ENCODE measurements at regions not wholly inside any gene's neighbourhood (a gene's known extent, or its start where the extent isn't known, plus 50 kb on each side); places are given as distances from the start of the nearest gene placed in this dataset.

- Mint-ChIP-seq H3K27me3 (peaks cover 14% of the 10 kb centered on the region), H3K4me3 (no peak overlapping the region), H3K4me1 (no peaks in the 10 kb centered on the region), H3K9me3 (no peaks in the 10 kb centered on the region), H3K36me3 (no peaks in the 10 kb centered on the region), H3K27ac (no peak overlapping the region)
These were observed 117.9 kb downstream of the MATN1 start for GRCh38 chr1:30605441-30605920.

- Mint-ChIP-seq H3K4me1 (no peaks in the 10 kb centered on the region), H3K27ac (no peak overlapping the region), H3K4me3 (no peak overlapping the region), H3K9me3 (no peaks in the 10 kb centered on the region), H3K36me3 (no peaks in the 10 kb centered on the region), H3K27me3 (peaks cover 12% of the 10 kb centered on the region)
These were observed 118.5 kb downstream of the MATN1 start for GRCh38 chr1:30604801-30605440.

GRCh38 chr1:30603081-30603858, 120.1 kb downstream of the MATN1 start:
- peaks cover 3% of the 10 kb centered on the region for H3K27me3 Mint-ChIP-seq
- H3K4me1 Mint-ChIP-seq, result no peaks in the 10 kb centered on the region
- no peaks in the 10 kb centered on the region for H3K9me3 Mint-ChIP-seq
- no peak overlapping the region for H3K4me3 Mint-ChIP-seq
- no peaks in the 10 kb centered on the region for H3K36me3 Mint-ChIP-seq
- no peak overlapping the region for H3K27ac Mint-ChIP-seq

- no peaks in the 10 kb centered on the region for H3K36me3 Mint-ChIP-seq
- no peaks in the 10 kb centered on the region for H3K9me3 Mint-ChIP-seq
- no peak overlapping the region for H3K4me3 Mint-ChIP-seq
- peaks cover 3% of the 10 kb centered on the region for H3K27me3 Mint-ChIP-seq
- no peak overlapping the region for H3K27ac Mint-ChIP-seq
- no peaks in the 10 kb centered on the region for H3K4me1 Mint-ChIP-seq
These were observed 121.9 kb downstream of the MATN1 start for GRCh38 chr1:30601316-30602085.

GRCh38 chr1:30600706-30601105, 122.7 kb downstream of the MATN1 start:
- Mint-ChIP-seq H3K27me3 (peaks cover 3% of the 10 kb centered on the region), H3K9me3 (no peaks in the 10 kb centered on the region), H3K4me1 (no peaks in the 10 kb centered on the region), H3K4me3 (no peak overlapping the region), H3K36me3 (no peaks in the 10 kb centered on the region), H3K27ac (no peak overlapping the region)

GRCh38 chr1:30600258-30600657, 123.1 kb downstream of the MATN1 start:
- Mint-ChIP-seq H3K27ac (no peak overlapping the region), H3K4me1 (no peaks in the 10 kb centered on the region), H3K36me3 (no peaks in the 10 kb centered on the region), H3K27me3 (no peaks in the 10 kb centered on the region), H3K4me3 (no peak overlapping the region), H3K9me3 (no peaks in the 10 kb centered on the region)

- H3K4me1 Mint-ChIP-seq, result no peaks in the 10 kb centered on the region
- no peaks in the 10 kb centered on the region for H3K36me3 Mint-ChIP-seq
- H3K27me3 Mint-ChIP-seq, result no peaks in the 10 kb centered on the region
- H3K9me3 Mint-ChIP-seq, result no peaks in the 10 kb centered on the region
- H3K4me3 Mint-ChIP-seq, result no peak overlapping the region
- H3K27ac Mint-ChIP-seq, result no peak overlapping the region
These were observed 123.7 kb downstream of the MATN1 start for GRCh38 chr1:30599721-30600120.

- Mint-ChIP-seq H3K4me3 (no peak overlapping the region), H3K27me3 (no peaks in the 10 kb centered on the region), H3K27ac (no peak overlapping the region), H3K4me1 (no peaks in the 10 kb centered on the region), H3K36me3 (no peaks in the 10 kb centered on the region), H3K9me3 (no peaks in the 10 kb centered on the region)
These were observed 124.7 kb downstream of the MATN1 start for GRCh38 chr1:30598571-30599114.

- no peak overlapping the region for H3K4me3 Mint-ChIP-seq
- H3K9me3 Mint-ChIP-seq, result no peaks in the 10 kb centered on the region
- peaks cover 2% of the 10 kb centered on the region for H3K36me3 Mint-ChIP-seq
- H3K4me1 Mint-ChIP-seq, result no peaks in the 10 kb centered on the region
- no peak overlapping the region for H3K27ac Mint-ChIP-seq
- H3K27me3 Mint-ChIP-seq, result peaks cover 6% of the 10 kb centered on the region
These were observed 125.7 kb downstream of the MATN1 start for GRCh38 chr1:30597711-30598110.

- H3K36me3 Mint-ChIP-seq, result peaks cover 2% of the 10 kb centered on the region
- H3K4me3 Mint-ChIP-seq, result no peak overlapping the region
- no peak overlapping the region for H3K27ac Mint-ChIP-seq
- no peaks in the 10 kb centered on the region for H3K4me1 Mint-ChIP-seq
- peaks cover 12% of the 10 kb centered on the region for H3K27me3 Mint-ChIP-seq
- H3K9me3 Mint-ChIP-seq, result peaks cover 3% of the 10 kb centered on the region
These were observed 126.5 kb downstream of the MATN1 start for GRCh38 chr1:30596891-30597290.

- Mint-ChIP-seq H3K4me1 (no peaks in the 10 kb centered on the region), H3K9me3 (peaks cover 7% of the 10 kb centered on the region), H3K27me3 (peaks cover 14% of the 10 kb centered on the region)
These were observed 126.9 kb downstream of the MATN1 start for GRCh38 chr1:30596470-30596869.

GRCh38 chr1:30589083-30589482, 134.3 kb downstream of the MATN1 start:
- H3K9me3 Mint-ChIP-seq, result peaks cover 13% of the 10 kb centered on the region
- no peak overlapping the region for H3K27ac Mint-ChIP-seq
- H3K4me1 Mint-ChIP-seq, result no peaks in the 10 kb centered on the region
- H3K4me3 Mint-ChIP-seq, result no peak overlapping the region
- H3K36me3 Mint-ChIP-seq, result peaks cover 2% of the 10 kb centered on the region
- peaks cover 42% of the 10 kb centered on the region for H3K27me3 Mint-ChIP-seq

More at GRCh38 chr1:30596470-30596869, 126.9 kb downstream of the MATN1 start:
- Mint-ChIP-seq H3K4me3 (no peak overlapping the region), H3K27ac (no peak overlapping the region), H3K36me3 (peaks cover 2% of the 10 kb centered on the region)

GRCh38 chr1:30588311-30589073, 134.9 kb downstream of the MATN1 start:
- H3K4me3 Mint-ChIP-seq, result no peak overlapping the region
- peaks cover 2% of the 10 kb centered on the region for H3K36me3 Mint-ChIP-seq
- no peaks in the 10 kb centered on the region for H3K4me1 Mint-ChIP-seq
- no peak overlapping the region for H3K27ac Mint-ChIP-seq
- H3K27me3 Mint-ChIP-seq, result peaks cover 45% of the 10 kb centered on the region
- peaks cover 16% of the 10 kb centered on the region for H3K9me3 Mint-ChIP-seq

- peaks cover 41% of the 10 kb centered on the region for H3K27me3 Mint-ChIP-seq
- no peaks in the 10 kb centered on the region for H3K36me3 Mint-ChIP-seq
- no peak overlapping the region for H3K4me3 Mint-ChIP-seq
- H3K4me1 Mint-ChIP-seq, result no peaks in the 10 kb centered on the region
- peaks cover 18% of the 10 kb centered on the region for H3K9me3 Mint-ChIP-seq
- H3K27ac Mint-ChIP-seq, result no peak overlapping the region
These were observed 136.7 kb downstream of the MATN1 start for GRCh38 chr1:30586671-30587070.

- H3K4me3 Mint-ChIP-seq, result no peak overlapping the region
These were observed 143.8 kb downstream of the MATN1 start for GRCh38 chr1:30579580-30579979.

More at GRCh38 chr1:30579580-30579979, 143.8 kb downstream of the MATN1 start:
- peaks cover 16% of the 10 kb centered on the region for H3K9me3 Mint-ChIP-seq
- no peaks in the 10 kb centered on the region for H3K4me1 Mint-ChIP-seq
- peaks cover 20% of the 10 kb centered on the region for H3K27me3 Mint-ChIP-seq
- no peaks in the 10 kb centered on the region for H3K36me3 Mint-ChIP-seq
- no peak overlapping the region for H3K27ac Mint-ChIP-seq
